HCT116 (cell line): ENCODE measurements at regions not wholly inside any gene's neighbourhood (a gene's known extent, or its start where the extent isn't known, plus 50 kb on each side); places are given as distances from the start of the nearest gene placed in this dataset.
A peak's percentile ranks its signal among the peaks of the same experiment; 100 is the strongest.

ENCODE experiments used
- ATAC-seq: fragments of 200-7000 bp; cut with Tn5 transposase; 2 replicates; pipeline ENCODE4 v1.9.1; 2020; ENCODE audit warnings: mild to moderate bottlenecking, moderate library complexity
- BruUV-seq: library from RNA; stranded (reverse); fragments of 400-500 nt; replicated peaks from 2 replicates; lab custom pipeline; 2021; lab: Mats Ljungman, UMichigan
- CTCF ChIA-PET: fragments of 300-600 bp; sonication (Branson Sonifier 250); formaldehyde crosslinking; loops from one replicate; lab custom pipeline; 2021; ENCODE audit warnings: antibody characterized with exemption; lab: Charles Lee
- POLR2A ChIA-PET: fragments of 300-600, 350-600 bp; sonication (Branson Sonifier 250); formaldehyde crosslinking; loops from one replicate; lab custom pipeline; 2021; ENCODE audit warnings: antibody characterized with exemption; lab: Charles Lee
- RAD21 ChIA-PET, 2 experiments: fragments of 300-600 bp; sonication (Branson Sonifier 250); formaldehyde crosslinking; loops; one replicate each; lab custom pipeline; 2023; ENCODE audit warnings: low total read pairs in 2 of 2; ENCODE audit not compliant: uncharacterized antibody in 2 of 2, unreplicated experiment in 2 of 2, low non-redundant PET in 1 of 2; lab: Charles Lee
- DNase-seq: peaks from one replicate; pipeline ENCODE4 v3.0.0-alpha.2; 2010; ENCODE audit warnings: low read depth, low spot score
- H2AFZ ChIP-seq: fragments of 200-600 bp; shearing (Covaris generic), sonication (generic); 2 replicates; pipeline ENCODE4 v1.6.1; 2017; ENCODE audit warnings: low read depth, mixed run types, mixed read lengths, antibody characterized with exemption, low read length; ENCODE audit not compliant: poor library complexity, severe bottlenecking
- H3K27ac ChIP-seq: 2 replicates; pipeline ENCODE4 v1.5.1; 2012; ENCODE audit warnings: low read depth, low read length
- H3K27me3 ChIP-seq: fragments of 200-600 bp; sonication (generic); 2 replicates; pipeline ENCODE4 v1.6.1; 2016; ENCODE audit warnings: mixed run types, low read length, mixed read lengths; ENCODE audit not compliant: insufficient read depth
- H3K36me3 ChIP-seq, 2 experiments: fragments of 200-500 bp in 1 of 2; fragments of 200-600 bp in 1 of 2; sonication (Bioruptor generic) in 1 of 2; sonication (generic) in 1 of 2; 2 replicates each; pipeline versions ENCODE4 v1.5.1 to v1.6.1; 2014 to 2016; ENCODE audit warnings: low read length in 2 of 2, inconsistent platforms in 1 of 2, mixed read lengths in 1 of 2, mixed run types in 1 of 2; ENCODE audit not compliant: insufficient read depth in 2 of 2, control insufficient read depth in 1 of 2
- H3K4me1 ChIP-seq, 2 experiments: fragments of 200-600 bp in 1 of 2; sonication (generic) in 1 of 2; 2 replicates each; pipeline versions ENCODE4 v1.5.1 to v1.6.1; 2012 to 2017; ENCODE audit warnings: low read length in 2 of 2, inconsistent platforms in 1 of 2, mild to moderate bottlenecking in 1 of 2, mixed read lengths in 1 of 2, mixed run types in 1 of 2, moderate library complexity in 1 of 2; ENCODE audit not compliant: insufficient read depth in 2 of 2, control insufficient read depth in 1 of 2
- H3K4me2 ChIP-seq: fragments of 200-600 bp; sonication (generic); 2 replicates; pipeline ENCODE4 v1.6.1; 2017; ENCODE audit warnings: mixed run types, low read length, mixed read lengths
- H3K4me3 ChIP-seq, 2 experiments: fragments of 200-600 bp in 1 of 2; sonication (generic) in 1 of 2; replicated peaks in 1 of 2; 2 replicates each; pipeline ENCODE4 v1.5.1; 2011 to 2016; ENCODE audit warnings: low read length in 2 of 2, control low read depth in 1 of 2, low read depth in 1 of 2, mild to moderate bottlenecking in 1 of 2, mixed read lengths in 1 of 2, mixed run types in 1 of 2
- H3K79me2 ChIP-seq: fragments of 200-600 bp; sonication (generic); 2 replicates; pipeline ENCODE4 v1.6.1; 2017; ENCODE audit warnings: mild to moderate bottlenecking, mixed run types, low read length, moderate library complexity, mixed read lengths; ENCODE audit not compliant: insufficient read depth
- H3K9ac ChIP-seq: fragments of 200-600 bp; sonication (generic); 2 replicates; pipeline ENCODE4 v1.6.1; 2016; ENCODE audit warnings: low read length, mixed read lengths
- H3K9me2 ChIP-seq: fragments of 200-600 bp; sonication (generic), shearing (Covaris generic); 2 replicates; pipeline ENCODE4 v1.6.1; 2017; ENCODE audit warnings: mixed run types, mild to moderate bottlenecking, moderate library complexity; ENCODE audit not compliant: insufficient read depth
- H3K9me3 ChIP-seq, 2 experiments: fragments of 200-500 bp in 1 of 2; fragments of 200-600 bp in 1 of 2; sonication (Bioruptor generic) in 1 of 2; sonication (generic) in 1 of 2; 2 replicates each; pipeline ENCODE4 v1.6.1; 2014 to 2017; ENCODE audit warnings: low read length in 2 of 2, mixed read lengths in 2 of 2, inconsistent platforms in 1 of 2, low read depth in 1 of 2, mild to moderate bottlenecking in 1 of 2, mixed run types in 1 of 2, moderate library complexity in 1 of 2; ENCODE audit not compliant: control insufficient read depth in 1 of 2, insufficient read depth in 1 of 2
- H4K20me1 ChIP-seq: fragments of 200-600 bp; sonication (generic), shearing (Covaris generic); 2 replicates; pipeline ENCODE4 v1.6.1; 2017; ENCODE audit warnings: mixed run types, mild to moderate bottlenecking, moderate library complexity; ENCODE audit not compliant: insufficient read depth
- CEBPB ChIP-seq: IDR thresholded peaks from 2 replicates; pipeline ENCODE4 v1.6.1; 2012; ENCODE audit warnings: low read depth
- CTCF ChIP-seq, 3 experiments: fragments of 200-600 bp in 1 of 3; sonication (generic) in 1 of 3; IDR thresholded peaks in 2 of 3; conservative IDR thresholded peaks in 1 of 3; 2 replicates each; pipeline ENCODE4 v1.5.1; 2012 to 2017; ENCODE audit warnings: low read depth in 2 of 3, low read length in 2 of 3, antibody characterized with exemption in 1 of 3, borderline replicate concordance in 1 of 3, control low read depth in 1 of 3, mild to moderate bottlenecking in 1 of 3, mixed read lengths in 1 of 3, mixed run types in 1 of 3, moderate library complexity in 1 of 3; ENCODE audit not compliant: insufficient read depth in 1 of 3
- SP1 ChIP-seq: IDR thresholded peaks from 2 replicates; pipeline ENCODE4 v1.6.1; 2012; ENCODE audit warnings: low read depth
- SRF ChIP-seq: IDR thresholded peaks from 2 replicates; pipeline ENCODE4 v1.6.1; 2012; ENCODE audit warnings: low read depth
- YY1 ChIP-seq: IDR thresholded peaks from 2 replicates; pipeline ENCODE4 v1.6.1; 2011; ENCODE audit warnings: low read length, low read depth, moderate library complexity, mild to moderate bottlenecking; ENCODE audit not compliant: insufficient replicate concordance; ENCODE audit errors: extremely low read depth
- intact Hi-C: fragments of 100-400 bp; cut with micrococcal nuclease; formaldehyde crosslinking; loops from 2 replicates; pipeline ENCODE4 v1.10.0; 2022

DNA sequence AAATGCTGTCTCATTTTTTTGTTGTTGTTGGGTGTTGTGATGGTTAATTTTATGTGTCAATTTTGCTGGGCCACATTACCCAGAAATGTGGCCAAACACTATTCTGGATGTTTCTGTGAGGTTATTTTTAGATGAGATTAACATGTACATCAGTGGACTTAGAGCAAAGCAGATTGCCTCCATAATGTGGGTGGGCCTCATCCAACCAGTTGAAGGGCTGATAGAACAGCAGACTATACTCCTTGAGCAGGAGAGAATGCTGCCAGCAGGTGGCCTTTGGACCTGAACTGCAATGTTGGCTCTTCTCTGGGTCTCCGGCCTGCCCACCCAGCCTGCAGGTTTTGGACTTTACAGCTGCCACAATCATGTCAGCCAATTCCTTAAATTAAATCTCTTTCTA, 169.0 kb downstream of the FTCDNL1 start:
- POLR2A ChIA-PET = no interaction called here

GRCh38 chr2:199680482-199680881, 170.5 kb downstream of the FTCDNL1 start:
- Histone ChIP-seq H2AFZ (no peak overlapping the region), H4K20me1 (no peaks in the 10 kb centered on the region; the same call in 1 of the 2 replicates), H3K27ac (no peak overlapping the region), H3K9me3 (no peaks in the 10 kb centered on the region), H3K4me3 (no peak overlapping the region), H3K27me3 (no peaks in the 10 kb centered on the region), H3K9me2 (no peaks in the 10 kb centered on the region), H3K4me2 (no peak overlapping the region), H3K9ac (no peak overlapping the region), H3K4me1 (no peaks in the 10 kb centered on the region), H3K36me3 (no peaks in the 10 kb centered on the region), H3K79me2 (no peaks in the 10 kb centered on the region)
- ATAC-seq (no peak), DNase-seq (no peak)
- BruUV-seq = no TSS peak
- ChIA-PET RAD21 (no interaction called here), POLR2A (no interaction called here), CTCF (no interaction called here)
- TF ChIP-seq YY1 (no peak), SP1 (no peak), CEBPB (no peak), SRF (no peak)
- intact Hi-C loops = no loop called here

More for the DNA sequence above, 169.0 kb downstream of the FTCDNL1 start:
- Histone ChIP-seq H3K9me2 (no peaks in the 10 kb centered on the region), H3K4me1 (no peaks in the 10 kb centered on the region), H3K79me2 (no peaks in the 10 kb centered on the region), H3K4me3 (no peak overlapping the region), H3K27me3 (no peaks in the 10 kb centered on the region), H3K4me2 (no peak overlapping the region), H3K9me3 (no peaks in the 10 kb centered on the region), H3K36me3 (no peaks in the 10 kb centered on the region), H3K9ac (no peak overlapping the region), H4K20me1 (no peaks in the 10 kb centered on the region; the same call in 1 of the 2 replicates), H3K27ac (no peak overlapping the region), H2AFZ (no peak overlapping the region)
- intact Hi-C loops = no loop called here
- peak; percentile 47; the same call in 1 of the 2 replicates for ATAC-seq
- BruUV-seq = no TSS peak
- ChIA-PET CTCF (no interaction called here), RAD21 (no interaction called here)
- DNase-seq = no peak
- TF ChIP-seq CEBPB = no peak
- TF ChIP-seq CTCF (IDR thresholded peaks at IDR 0.05 in 2 of 3, conservative IDR thresholded peaks at IDR 0.05 in 1 of 3; ENCODE audit: borderline replicate concordance in 1 of 3, insufficient read depth in 1 of 3, low read depth in 2 of 3, low read length in 2 of 3) = peak in 2 of 3 experiments; percentile 17 to 24; a peak in 1 of 6 replicates
